H9 (cell line): ENCODE measurements at regions not wholly inside any gene's neighbourhood (a gene's known extent, or its start where the extent isn't known, plus 50 kb on each side); places are given as distances from the start of the nearest gene placed in this dataset.

Experiments used
- DNase-seq: peaks from one replicate; pipeline ENCODE4 v3.0.0-alpha.2; 2017
- H2AFZ ChIP-seq: one replicate; pipeline ENCODE4 v1.6.1; 2013; ENCODE audit warnings: mild to moderate bottlenecking, low read length, control low read depth, moderate library complexity
- H2AK5ac ChIP-seq: 2 replicates; pipeline ENCODE4 v1.6.1; 2013; ENCODE audit warnings: low read length, control low read depth, mixed read lengths; ENCODE audit not compliant: insufficient read length
- H2BK120ac ChIP-seq: one replicate; pipeline ENCODE4 v1.6.1; 2013; ENCODE audit warnings: low read depth, mild to moderate bottlenecking, low read length, control low read depth, inconsistent platforms; ENCODE audit not compliant: poor library complexity, severe bottlenecking
- H2BK12ac ChIP-seq: 2 replicates; pipeline ENCODE4 v1.6.1; 2013; ENCODE audit warnings: low read length, control low read depth, mixed read lengths, low read depth; ENCODE audit not compliant: insufficient read length
- H2BK15ac ChIP-seq: 2 replicates; pipeline ENCODE4 v1.6.1; 2013; ENCODE audit warnings: low read depth, low read length, control low read depth
- H2BK20ac ChIP-seq: one replicate; pipeline ENCODE4 v1.6.1; 2013; ENCODE audit warnings: low read depth, mild to moderate bottlenecking, low read length, control low read depth, inconsistent platforms; ENCODE audit not compliant: poor library complexity, severe bottlenecking
- H2BK5ac ChIP-seq: 2 replicates; pipeline ENCODE4 v1.6.1; 2013; ENCODE audit warnings: low read length, control low read depth, mixed read lengths; ENCODE audit not compliant: insufficient read length
- H3K14ac ChIP-seq: 2 replicates; pipeline ENCODE4 v1.6.1; 2013; ENCODE audit warnings: low read length, control low read depth; ENCODE audit not compliant: insufficient read depth
- H3K18ac ChIP-seq: 2 replicates; pipeline ENCODE4 v1.6.1; 2013; ENCODE audit warnings: low read depth, mild to moderate bottlenecking, mixed read lengths, low read length, control low read depth; ENCODE audit not compliant: insufficient read length
- H3K23ac ChIP-seq: 2 replicates; pipeline ENCODE4 v1.6.1; 2013; ENCODE audit warnings: low read length, control low read depth, mixed read lengths, low read depth; ENCODE audit not compliant: insufficient read length
- H3K23me2 ChIP-seq: 2 replicates; pipeline ENCODE4 v1.6.1; 2013; ENCODE audit warnings: low read depth, mild to moderate bottlenecking, mixed read lengths, low read length, control low read depth; ENCODE audit not compliant: insufficient read length, poor library complexity, severe bottlenecking
- H3K27ac ChIP-seq: 2 replicates; pipeline ENCODE4 v1.5.1; 2013; ENCODE audit warnings: low read length, control low read depth, mixed read lengths, low read depth; ENCODE audit not compliant: insufficient read length
- H3K27me3 ChIP-seq: 2 replicates; pipeline ENCODE4 v1.6.1; 2013; ENCODE audit warnings: low read length, control low read depth, inconsistent platforms; ENCODE audit not compliant: insufficient read depth
- H3K4ac ChIP-seq: 2 replicates; pipeline ENCODE4 v1.6.1; 2013; ENCODE audit warnings: low read depth, mild to moderate bottlenecking, control low read depth, inconsistent platforms, low read length, moderate library complexity
- H3K4me1 ChIP-seq: 2 replicates; pipeline ENCODE4 v1.6.1; 2013; ENCODE audit warnings: low read length, control low read depth, inconsistent platforms; ENCODE audit not compliant: insufficient read depth
- H3K4me2 ChIP-seq: 2 replicates; pipeline ENCODE4 v1.6.1; 2013; ENCODE audit warnings: low read length, control low read depth, mixed read lengths; ENCODE audit not compliant: insufficient read length, insufficient read depth
- H3K56ac ChIP-seq: 2 replicates; pipeline ENCODE4 v1.6.1; 2013; ENCODE audit warnings: low read depth, mild to moderate bottlenecking, mixed read lengths, low read length, control low read depth; ENCODE audit not compliant: insufficient read length
- H3K79me1 ChIP-seq: 2 replicates; pipeline ENCODE4 v1.6.1; 2013; ENCODE audit warnings: low read depth, mild to moderate bottlenecking, moderate library complexity, low read length, control low read depth, inconsistent platforms; ENCODE audit not compliant: insufficient read depth, poor library complexity, severe bottlenecking
- H3K79me2 ChIP-seq: 2 replicates; pipeline ENCODE4 v1.6.1; 2013; ENCODE audit warnings: low read length, control low read depth, inconsistent platforms; ENCODE audit not compliant: insufficient read depth
- H3K9ac ChIP-seq: 2 replicates; pipeline ENCODE4 v1.6.1; 2013; ENCODE audit warnings: low read length, control low read depth, mixed read lengths; ENCODE audit not compliant: insufficient read length; ENCODE audit errors: extremely low read depth
- H3K9me3 ChIP-seq: one replicate; pipeline ENCODE4 v1.6.1; 2013; ENCODE audit warnings: low read depth, low read length, inconsistent platforms; ENCODE audit not compliant: control insufficient read depth
- H3T11ph ChIP-seq: one replicate; pipeline ENCODE4 v1.6.1; 2013; ENCODE audit warnings: mild to moderate bottlenecking, low read length, control low read depth, inconsistent platforms
- H4K20me1 ChIP-seq: one replicate; pipeline ENCODE4 v1.6.1; 2013; ENCODE audit not compliant: control insufficient read depth, insufficient read length, insufficient read depth
- H4K5ac ChIP-seq: 2 replicates; pipeline ENCODE4 v1.6.1; 2013; ENCODE audit warnings: low read depth, mild to moderate bottlenecking, mixed read lengths, low read length, control low read depth; ENCODE audit not compliant: insufficient read length
- H4K8ac ChIP-seq: replicated peaks from 2 replicates; pipeline ENCODE4 v1.6.1; 2013; ENCODE audit warnings: low read length, control low read depth, mixed read lengths, low read depth; ENCODE audit not compliant: insufficient read length
- H4K91ac ChIP-seq: 2 replicates; pipeline ENCODE4 v1.6.1; 2013; ENCODE audit warnings: low read depth, mild to moderate bottlenecking, moderate library complexity, mixed read lengths, low read length, control low read depth; ENCODE audit not compliant: insufficient read length
- H3K27ac Mint-ChIP-seq, 3 experiments: 2 replicates in 2 of 3; 3 replicates in 1 of 3; pipeline ENCODE4 v1.8.0; 2020 to 2021; ENCODE audit warnings: mixed read lengths in 3 of 3, mild to moderate bottlenecking in 1 of 3, moderate library complexity in 1 of 3
- H3K27me3 Mint-ChIP-seq: 2 replicates; pipeline ENCODE4 v1.8.0; 2021; ENCODE audit warnings: low read depth, mild to moderate bottlenecking, moderate library complexity, mixed read lengths
- H3K36me3 Mint-ChIP-seq, 3 experiments: 2 replicates in 2 of 3; 3 replicates in 1 of 3; pipeline ENCODE4 v1.8.0; 2020 to 2021; ENCODE audit warnings: low read depth in 3 of 3, mixed read lengths in 3 of 3; ENCODE audit not compliant: insufficient read depth in 1 of 3
- H3K4me1 Mint-ChIP-seq, 2 experiments: 2 replicates each; pipeline ENCODE4 v1.8.0; 2020; ENCODE audit warnings: mixed read lengths in 2 of 2
- H3K4me3 Mint-ChIP-seq, 2 experiments: 2 replicates in 1 of 2; 3 replicates in 1 of 2; pipeline ENCODE4 v1.8.0; 2020 to 2021; ENCODE audit warnings: mild to moderate bottlenecking in 2 of 2, mixed read lengths in 2 of 2, moderate library complexity in 1 of 2
- H3K9me3 Mint-ChIP-seq, 2 experiments: 2 replicates in 1 of 2; 3 replicates in 1 of 2; pipeline ENCODE4 v1.8.0; 2020; ENCODE audit warnings: mild to moderate bottlenecking in 2 of 2, mixed read lengths in 2 of 2, moderate library complexity in 1 of 2
- WGBS: extraction: QIAGEN DNeasy Blood & Tissue Kit; methylation state at CpG from one replicate; pipeline ENCODE4 v1.1.7; 2013; ENCODE audit warnings: missing lambda C conversion rate, low lambda C conversion rate, mixed read lengths; ENCODE audit not compliant: insufficient read length; ENCODE audit errors: extremely low coverage; 5-methylcytosine and 5-hydroxymethylcytosine counted together
- TF ChIP-seq, protein P1 (sequence below): fragments of 200-600 bp; sonication (generic); conservative IDR thresholded peaks from 3 replicates; pipeline ENCODE4 v1.8.0; 2021; ENCODE audit warnings: antibody characterized with exemption, mild to moderate bottlenecking

DNA sequence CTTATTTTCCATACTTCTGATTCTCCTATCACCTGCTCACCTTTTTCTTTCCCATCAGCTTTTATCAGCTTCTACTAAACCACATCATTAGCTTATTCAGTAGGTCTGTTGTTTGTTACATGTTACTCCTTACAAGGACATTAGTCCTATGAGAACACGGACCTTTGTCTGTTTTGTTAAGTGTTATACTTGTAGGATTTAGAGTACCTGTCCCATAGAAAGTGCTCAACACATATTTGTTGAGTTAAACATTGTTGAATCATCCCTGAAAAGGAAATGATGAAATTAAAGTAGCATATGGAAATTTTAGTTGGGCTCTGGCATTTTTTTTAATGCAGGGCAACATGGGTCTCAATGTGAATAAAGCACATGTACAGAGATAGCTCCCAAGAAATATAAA is 222.1 kb upstream of the CARD18 start:
- Mint-ChIP-seq H3K4me1 (no peaks in the 10 kb centered on the region), H3K27me3 (no peaks in the 10 kb centered on the region), H3K4me3 (no peak overlapping the region), H3K9me3 (no peaks in the 10 kb centered on the region), H3K27ac (no peak overlapping the region), H3K36me3 (no peaks in the 10 kb centered on the region)
- no peaks in the 10 kb centered on the region for H3K23me2 ChIP-seq
- H3K27ac ChIP-seq: no peak overlapping the region
- H4K5ac ChIP-seq: no peak overlapping the region
- no peak overlapping the region for H4K91ac ChIP-seq
- H3K56ac ChIP-seq: no peak overlapping the region
- H3K27me3 ChIP-seq: no peaks in the 10 kb centered on the region
- WGBS: no CpG with 5 or more reads among the region's 1 CpG
- no peak overlapping the region for H3K14ac ChIP-seq
- H2AK5ac ChIP-seq: no peak overlapping the region
- H3K18ac ChIP-seq: no peak overlapping the region
- TF ChIP-seq, protein P1, sequence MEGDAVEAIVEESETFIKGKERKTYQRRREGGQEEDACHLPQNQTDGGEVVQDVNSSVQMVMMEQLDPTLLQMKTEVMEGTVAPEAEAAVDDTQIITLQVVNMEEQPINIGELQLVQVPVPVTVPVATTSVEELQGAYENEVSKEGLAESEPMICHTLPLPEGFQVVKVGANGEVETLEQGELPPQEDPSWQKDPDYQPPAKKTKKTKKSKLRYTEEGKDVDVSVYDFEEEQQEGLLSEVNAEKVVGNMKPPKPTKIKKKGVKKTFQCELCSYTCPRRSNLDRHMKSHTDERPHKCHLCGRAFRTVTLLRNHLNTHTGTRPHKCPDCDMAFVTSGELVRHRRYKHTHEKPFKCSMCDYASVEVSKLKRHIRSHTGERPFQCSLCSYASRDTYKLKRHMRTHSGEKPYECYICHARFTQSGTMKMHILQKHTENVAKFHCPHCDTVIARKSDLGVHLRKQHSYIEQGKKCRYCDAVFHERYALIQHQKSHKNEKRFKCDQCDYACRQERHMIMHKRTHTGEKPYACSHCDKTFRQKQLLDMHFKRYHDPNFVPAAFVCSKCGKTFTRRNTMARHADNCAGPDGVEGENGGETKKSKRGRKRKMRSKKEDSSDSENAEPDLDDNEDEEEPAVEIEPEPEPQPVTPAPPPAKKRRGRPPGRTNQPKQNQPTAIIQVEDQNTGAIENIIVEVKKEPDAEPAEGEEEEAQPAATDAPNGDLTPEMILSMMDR: no peak
- no peaks in the 10 kb centered on the region for H4K20me1 ChIP-seq
- no peak overlapping the region for H2BK120ac ChIP-seq
- no peak overlapping the region for H3K23ac ChIP-seq
- no peak overlapping the region for H2BK15ac ChIP-seq
- no peaks in the 10 kb centered on the region for H3K79me2 ChIP-seq
- H3K4me1 ChIP-seq: no peaks in the 10 kb centered on the region
- H2BK20ac ChIP-seq: no peak overlapping the region
- no peak overlapping the region for H3K4ac ChIP-seq
- H2AFZ ChIP-seq: no peak overlapping the region
- H3T11ph ChIP-seq: no peak overlapping the region
- H3K4me2 ChIP-seq: no peak overlapping the region
- H2BK5ac ChIP-seq: no peak overlapping the region
- no peak for DNase-seq
- H3K79me1 ChIP-seq: no peaks in the 10 kb centered on the region
- no peak overlapping the region for H3K9ac ChIP-seq
- H2BK12ac ChIP-seq: no peak overlapping the region
- H4K8ac ChIP-seq: no peak overlapping the region
- no peaks in the 10 kb centered on the region for H3K9me3 ChIP-seq
